ENCODE measurements at regions not wholly inside any gene's neighbourhood (a gene's known extent, or its start where the extent isn't known, plus 50 kb on each side); places are given as distances from the start of the nearest gene placed in this dataset.
A peak's percentile ranks its signal among the peaks of the same experiment; 100 is the strongest.

DNA sequence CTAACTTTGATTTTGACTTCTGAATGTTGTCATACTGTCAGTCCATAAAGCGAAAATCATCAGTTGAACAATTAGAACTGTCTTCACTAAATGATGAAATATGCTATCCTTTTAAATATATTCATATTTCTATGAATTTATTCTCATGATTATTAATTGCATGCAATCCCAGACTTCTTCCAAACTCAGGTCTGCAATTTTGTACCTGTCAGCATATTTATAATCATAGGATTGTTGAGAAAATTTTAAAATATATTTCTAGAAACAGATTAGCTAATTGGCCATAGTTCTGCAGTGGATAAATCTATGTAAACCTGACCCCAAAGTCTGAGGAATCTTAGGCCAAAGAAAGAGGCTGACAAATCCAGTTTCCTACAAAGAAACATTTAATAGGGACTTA lies 347.5 kb downstream of the SLCO4C1 start:
- Mint-ChIP-seq H3K4me1 (ENCODE audit: low read depth) (peaks cover 3% of the 10 kb centered on the region), H3K27me3 (no peaks in the 10 kb centered on the region), H3K9me3 (no peaks in the 10 kb centered on the region), H3K4me3 (no peak overlapping the region), H3K27ac (no peak overlapping the region), H3K36me3 (ENCODE audit: low read depth) (no peaks in the 10 kb centered on the region)
- POLR2A ChIA-PET = no interaction called here
- DNase-seq (no peak), ATAC-seq (no peak)
- CTCF ChIA-PET = no interaction called here
- TF ChIP-seq, protein P1, sequence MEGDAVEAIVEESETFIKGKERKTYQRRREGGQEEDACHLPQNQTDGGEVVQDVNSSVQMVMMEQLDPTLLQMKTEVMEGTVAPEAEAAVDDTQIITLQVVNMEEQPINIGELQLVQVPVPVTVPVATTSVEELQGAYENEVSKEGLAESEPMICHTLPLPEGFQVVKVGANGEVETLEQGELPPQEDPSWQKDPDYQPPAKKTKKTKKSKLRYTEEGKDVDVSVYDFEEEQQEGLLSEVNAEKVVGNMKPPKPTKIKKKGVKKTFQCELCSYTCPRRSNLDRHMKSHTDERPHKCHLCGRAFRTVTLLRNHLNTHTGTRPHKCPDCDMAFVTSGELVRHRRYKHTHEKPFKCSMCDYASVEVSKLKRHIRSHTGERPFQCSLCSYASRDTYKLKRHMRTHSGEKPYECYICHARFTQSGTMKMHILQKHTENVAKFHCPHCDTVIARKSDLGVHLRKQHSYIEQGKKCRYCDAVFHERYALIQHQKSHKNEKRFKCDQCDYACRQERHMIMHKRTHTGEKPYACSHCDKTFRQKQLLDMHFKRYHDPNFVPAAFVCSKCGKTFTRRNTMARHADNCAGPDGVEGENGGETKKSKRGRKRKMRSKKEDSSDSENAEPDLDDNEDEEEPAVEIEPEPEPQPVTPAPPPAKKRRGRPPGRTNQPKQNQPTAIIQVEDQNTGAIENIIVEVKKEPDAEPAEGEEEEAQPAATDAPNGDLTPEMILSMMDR (IDR thresholded peaks at IDR 0.05) = no peak
- intact Hi-C loops (cut with micrococcal nuclease) = no loop called here

DNA sequence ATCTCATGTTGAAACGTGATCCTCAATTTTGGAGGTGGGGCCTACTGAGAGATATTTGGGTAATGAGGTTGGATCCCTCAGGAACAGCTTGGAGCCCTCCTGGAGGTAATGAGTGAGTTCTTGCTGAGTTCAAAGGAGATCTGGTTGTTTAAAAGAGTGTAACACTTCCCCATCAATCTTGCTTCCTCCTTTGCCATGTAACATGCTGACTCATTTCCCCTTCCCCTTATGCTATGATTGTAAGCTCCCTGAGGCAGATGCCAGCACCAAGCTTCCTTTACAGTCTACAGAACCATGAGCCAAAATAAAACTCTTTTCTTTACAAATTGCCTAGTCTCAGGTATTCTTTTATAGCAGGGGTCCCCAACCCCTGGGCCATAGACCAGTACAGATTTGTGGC lies 352.3 kb downstream of the SLCO4C1 start:
- ChIA-PET CTCF (no interaction called here), POLR2A (interaction anchor here (0.9 kb wide), 1 partner anchor 12 kb away, joined by 3 read pairs; no protein-coding TSS in a partner anchor)
- no peak overlapping the region for H3K4me3 Mint-ChIP-seq
- no peaks in the 10 kb centered on the region for H3K36me3 Mint-ChIP-seq (ENCODE audit: low read depth)
- intact Hi-C loops (cut with micrococcal nuclease) = loop anchor here (5.0 kb wide), 1 partner anchor 34 kb away; no protein-coding TSS in a partner anchor
- H3K9me3 Mint-ChIP-seq = no peaks in the 10 kb centered on the region
- H3K27me3 Mint-ChIP-seq = no peaks in the 10 kb centered on the region
- TF ChIP-seq, protein P1 (IDR thresholded peaks at IDR 0.05) = no peak
- DNase-seq = no peak
- no peak for ATAC-seq
- peaks cover 3% of the 10 kb centered on the region for H3K4me1 Mint-ChIP-seq (ENCODE audit: low read depth)
- no peak overlapping the region for H3K27ac Mint-ChIP-seq

DNA sequence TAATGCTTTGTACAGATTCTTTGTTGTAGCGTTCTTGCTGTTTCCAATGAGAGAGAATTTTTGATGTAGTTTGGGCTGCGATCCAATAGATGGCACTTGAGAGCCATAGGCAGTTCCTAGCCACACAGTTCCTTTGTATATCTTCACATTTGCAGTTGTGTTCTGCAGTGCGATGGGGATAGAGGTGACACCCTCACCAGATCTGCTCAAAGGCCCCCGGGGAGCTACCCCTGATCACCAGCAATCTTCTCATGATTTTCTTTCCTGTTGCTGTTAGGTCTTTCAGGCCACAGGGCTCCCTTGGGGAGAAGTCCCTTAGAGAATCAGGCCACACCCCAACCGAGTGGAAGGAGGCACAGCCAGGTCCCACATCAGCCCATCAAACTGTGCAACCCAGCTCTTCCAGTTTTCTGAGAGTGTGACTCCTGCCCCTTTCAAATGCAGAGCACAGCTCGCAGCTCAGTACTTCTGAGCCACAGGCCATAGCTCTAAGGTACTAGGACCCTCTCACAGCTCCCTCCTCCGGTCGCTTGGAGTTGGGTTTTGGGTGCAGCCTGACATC lies 353.7 kb downstream of the SLCO4C1 start:
- ChIA-PET POLR2A (no interaction called here), CTCF (interaction anchor here (0.8 to 2.2 kb wide), 7 partner anchors 9 to 1186 kb away, joined by 3 to 6 read pairs (median 4); no protein-coding TSS in a partner anchor)
- Mint-ChIP-seq H3K27me3 (no peaks in the 10 kb centered on the region), H3K4me1 (ENCODE audit: low read depth) (peaks cover 3% of the 10 kb centered on the region), H3K9me3 (no peaks in the 10 kb centered on the region), H3K36me3 (ENCODE audit: low read depth) (no peaks in the 10 kb centered on the region), H3K27ac (no peak overlapping the region), H3K4me3 (no peak overlapping the region)
- TF ChIP-seq, protein P1 (IDR thresholded peaks at IDR 0.05) = peak; percentile 28
- intact Hi-C loops (cut with micrococcal nuclease) = loop anchor here (5.0 kb wide), 1 partner anchor 35 kb away; no protein-coding TSS in a partner anchor
- ATAC-seq (no peak), DNase-seq (peak; percentile 13)

DNA sequence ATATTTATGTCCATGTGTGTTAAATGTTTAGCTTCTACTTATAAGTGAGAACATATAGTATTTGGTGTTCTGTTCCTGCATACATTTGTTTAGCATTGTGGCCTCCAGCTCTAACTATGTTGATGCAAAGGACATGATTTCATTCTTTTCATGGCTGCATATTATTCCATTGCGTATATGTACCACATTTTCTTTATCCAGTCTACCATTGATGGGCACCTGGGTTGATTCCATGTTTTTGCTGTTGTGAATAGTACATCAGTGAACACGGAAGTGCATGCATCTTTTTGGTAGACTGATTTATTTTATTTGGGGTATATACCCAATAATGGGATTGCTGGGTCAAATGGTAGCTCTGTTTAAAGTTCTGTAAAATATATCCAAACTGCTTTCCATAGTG lies 359.0 kb downstream of the SLCO4C1 start:
- DNase-seq = no peak
- intact Hi-C loops (cut with micrococcal nuclease) = no loop called here
- Mint-ChIP-seq H3K4me3 (no peak overlapping the region), H3K4me1 (ENCODE audit: low read depth) (no peaks in the 10 kb centered on the region), H3K27me3 (no peaks in the 10 kb centered on the region), H3K36me3 (ENCODE audit: low read depth) (no peaks in the 10 kb centered on the region), H3K9me3 (no peaks in the 10 kb centered on the region), H3K27ac (no peak overlapping the region)
- ChIA-PET CTCF (no interaction called here), POLR2A (no interaction called here)
- ATAC-seq = no peak
- TF ChIP-seq, protein P1 (IDR thresholded peaks at IDR 0.05) = no peak

DNA sequence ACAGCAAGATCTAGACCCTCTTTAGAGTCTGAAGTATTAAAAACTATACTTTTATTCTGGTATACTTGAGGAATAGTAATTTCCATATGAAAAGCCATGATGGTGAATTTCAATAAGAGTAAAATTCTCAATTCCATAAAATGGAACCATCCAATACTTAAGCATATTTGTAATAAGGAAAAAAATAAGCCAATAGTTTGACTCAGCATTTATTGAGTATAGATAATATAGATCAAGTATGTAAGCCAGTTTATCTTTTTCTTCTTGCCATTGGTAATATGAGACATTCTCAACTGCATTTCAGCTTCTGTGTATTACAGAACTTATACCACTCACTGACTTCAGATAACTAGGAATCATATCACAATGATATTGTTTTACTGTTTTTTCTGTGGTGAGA lies 361.0 kb downstream of the SLCO4C1 start:
- no peak overlapping the region for H3K4me3 Mint-ChIP-seq
- H3K9me3 Mint-ChIP-seq = no peaks in the 10 kb centered on the region
- no peaks in the 10 kb centered on the region for H3K27me3 Mint-ChIP-seq
- TF ChIP-seq, protein P1 (IDR thresholded peaks at IDR 0.05) = no peak
- no peaks in the 10 kb centered on the region for H3K4me1 Mint-ChIP-seq (ENCODE audit: low read depth)
- no peak for ATAC-seq
- no peak for DNase-seq
- H3K36me3 Mint-ChIP-seq (ENCODE audit: low read depth) = no peaks in the 10 kb centered on the region
- ChIA-PET POLR2A (no interaction called here), CTCF (no interaction called here)
- intact Hi-C loops (cut with micrococcal nuclease) = no loop called here
- H3K27ac Mint-ChIP-seq = no peak overlapping the region
